Erythroblast (primary cell): ENCODE measurements at regions not wholly inside any gene's neighbourhood (a gene's known extent, or its start where the extent isn't known, plus 50 kb on each side); places are given as distances from the start of the nearest gene placed in this dataset.
"Not testable (repeated sequence)": the region's sequence is repeated elsewhere in the genome, so short reads cannot be mapped to it uniquely, and the experiment has no call there.

Source experiments
- DNase-seq, 2 experiments: peaks; one replicate each; lab custom pipeline; 2025; lab: John Stamatoyannopoulos, UW
- GATA1 ChIP-seq: IDR thresholded peaks from 2 replicates; pipeline ENCODE4 v1.6.1; 2011; ENCODE audit warnings: low read depth, mild to moderate bottlenecking, control low read depth, low read length, moderate library complexity
- POLR2A ChIP-seq: IDR thresholded peaks from 2 replicates; pipeline ENCODE4 v1.6.1; 2011; ENCODE audit warnings: mild to moderate bottlenecking, low read length

DNA sequence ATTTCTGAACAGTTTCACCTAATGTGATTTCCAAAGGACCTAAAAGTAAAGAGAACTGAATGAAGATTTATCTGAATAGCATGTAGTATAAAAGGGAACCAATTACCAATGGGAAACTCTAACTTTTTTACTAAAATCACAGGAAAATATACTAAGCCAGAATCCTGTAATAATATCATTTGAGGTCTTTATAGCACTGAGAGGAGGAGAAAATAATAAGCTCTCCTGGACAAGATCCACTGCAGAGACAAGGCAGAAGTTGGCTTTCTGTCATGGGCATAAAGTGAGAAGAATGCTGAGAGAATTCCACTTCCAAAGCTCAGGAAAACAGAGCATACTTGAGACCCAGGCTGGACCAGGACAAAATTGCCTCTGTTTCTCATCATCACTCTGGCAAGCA lies 1131.4 kb downstream of the SORCS1 start:
- no peak for DNase-seq
- TF ChIP-seq POLR2A (no peak), GATA1 (no peak)

DNA sequence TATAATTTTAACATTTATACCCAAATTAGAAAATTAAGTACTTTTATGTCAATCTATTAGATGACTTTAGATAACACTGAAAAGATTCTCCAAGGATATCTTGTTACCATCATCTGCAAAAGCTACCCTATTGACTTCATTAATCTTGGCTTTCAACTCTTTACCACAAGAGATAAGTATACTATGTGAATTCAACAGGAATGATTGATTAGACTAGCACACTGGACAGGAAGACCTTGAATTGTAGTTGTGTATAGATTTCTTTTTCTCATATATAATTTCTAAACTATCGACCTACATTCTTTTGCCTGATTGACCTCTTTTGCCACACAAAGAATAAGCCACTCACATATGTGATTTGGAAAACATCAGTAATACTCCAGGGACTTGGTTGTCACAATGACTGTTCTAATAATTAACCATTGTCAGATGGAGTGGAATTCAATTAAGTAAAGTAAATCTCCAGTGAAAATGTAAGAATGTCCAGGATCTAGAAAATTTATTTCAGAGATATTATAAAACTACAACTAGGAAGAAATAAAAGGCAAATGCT lies 1132.0 kb downstream of the SORCS1 start:
- no peak for DNase-seq
- TF ChIP-seq POLR2A (no peak), GATA1 (no peak)

DNA sequence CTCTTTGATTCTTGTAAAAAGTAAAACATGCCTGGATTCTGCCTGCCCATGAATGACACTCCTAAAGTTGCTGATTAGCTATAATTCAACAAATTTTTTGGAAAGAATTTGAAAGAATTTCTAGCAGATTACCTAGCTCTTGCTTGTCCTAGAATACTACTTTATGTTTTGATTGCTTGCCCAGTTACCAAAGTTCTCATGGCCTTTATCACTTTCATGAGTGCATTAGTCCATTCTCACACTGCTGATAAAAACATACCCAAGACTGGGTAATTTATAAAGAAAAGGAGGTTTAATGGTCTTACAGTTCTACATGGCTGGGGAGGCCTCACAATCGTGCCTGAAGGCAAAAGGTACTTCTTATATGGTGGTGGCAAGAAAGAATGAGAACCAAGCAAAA lies 1137.3 kb downstream of the SORCS1 start:
- DNase-seq: no peak
- TF ChIP-seq POLR2A: no peak
- TF ChIP-seq GATA1: no peak

DNA sequence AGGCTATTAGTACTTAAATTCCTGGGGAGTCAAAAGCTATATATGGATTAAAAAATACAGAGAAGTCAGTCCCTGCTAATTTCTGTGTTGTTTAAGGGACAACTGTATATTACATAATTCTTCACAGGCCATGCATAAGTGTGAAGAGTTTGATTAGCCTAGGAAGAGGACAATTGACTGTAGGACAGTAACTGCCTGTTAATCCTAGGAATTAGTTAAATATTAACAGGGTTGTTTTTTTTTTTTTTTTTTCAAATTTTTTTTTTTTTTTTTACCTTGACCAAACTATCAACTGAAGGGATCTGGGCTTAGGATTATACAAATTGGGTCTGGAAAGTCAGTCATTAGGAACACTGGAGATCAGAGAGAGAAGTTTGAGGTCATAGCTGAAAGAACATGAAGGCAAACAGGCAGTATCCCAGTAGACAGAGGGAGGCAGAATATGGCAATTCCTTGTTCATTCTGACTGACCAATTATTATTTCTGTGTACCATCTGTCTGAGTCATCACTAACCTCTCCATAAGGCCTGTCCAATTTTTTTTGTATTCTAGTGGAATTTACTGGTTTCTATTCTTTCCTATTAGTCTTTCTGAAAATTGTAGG lies 1139.2 kb downstream of the SORCS1 start:
- TF ChIP-seq GATA1: no peak
- no peak for TF ChIP-seq POLR2A
- no peak for DNase-seq

DNA sequence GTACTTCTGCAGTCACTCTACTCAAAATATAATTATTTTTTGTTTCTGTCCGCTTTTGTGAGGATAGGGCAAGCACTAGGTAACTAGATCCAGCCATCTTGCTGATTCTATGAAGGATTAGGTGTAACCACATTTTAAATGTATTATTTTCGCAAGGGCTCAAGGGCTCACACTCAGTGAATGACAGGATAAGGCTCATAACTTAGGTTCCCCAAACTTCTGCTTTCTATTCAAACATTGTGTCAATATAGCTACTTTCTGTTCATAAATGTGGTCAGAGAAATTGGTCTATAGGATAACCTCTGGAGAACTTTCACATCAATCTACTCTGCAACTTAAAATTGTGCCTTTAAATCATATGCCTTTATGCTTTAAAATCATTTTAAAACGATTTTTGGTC lies 1141.2 kb downstream of the SORCS1 start:
- no peak for DNase-seq
- TF ChIP-seq GATA1: no peak
- TF ChIP-seq POLR2A: no peak

DNA sequence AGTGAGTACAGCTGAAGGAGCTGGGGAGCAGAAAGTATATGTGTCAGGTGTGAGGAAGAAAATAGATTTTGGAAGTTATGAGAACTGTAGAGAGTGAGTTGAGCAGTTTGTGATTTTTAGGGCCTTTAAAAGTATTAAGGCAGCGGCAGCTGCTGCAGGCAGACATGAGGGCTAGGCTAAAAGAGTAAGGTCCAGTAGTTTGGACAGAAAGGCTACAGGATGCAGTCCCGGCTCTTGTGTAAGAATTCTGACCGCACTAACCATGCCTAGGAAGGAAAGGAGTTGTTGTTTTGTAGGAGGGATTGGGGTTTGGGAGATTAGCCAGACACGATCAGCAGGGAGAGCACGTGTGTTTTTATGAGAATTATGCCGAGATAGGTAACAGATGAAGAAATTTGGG lies 1144.9 kb downstream of the SORCS1 start:
- DNase-seq: not testable (repeated sequence)

DNA sequence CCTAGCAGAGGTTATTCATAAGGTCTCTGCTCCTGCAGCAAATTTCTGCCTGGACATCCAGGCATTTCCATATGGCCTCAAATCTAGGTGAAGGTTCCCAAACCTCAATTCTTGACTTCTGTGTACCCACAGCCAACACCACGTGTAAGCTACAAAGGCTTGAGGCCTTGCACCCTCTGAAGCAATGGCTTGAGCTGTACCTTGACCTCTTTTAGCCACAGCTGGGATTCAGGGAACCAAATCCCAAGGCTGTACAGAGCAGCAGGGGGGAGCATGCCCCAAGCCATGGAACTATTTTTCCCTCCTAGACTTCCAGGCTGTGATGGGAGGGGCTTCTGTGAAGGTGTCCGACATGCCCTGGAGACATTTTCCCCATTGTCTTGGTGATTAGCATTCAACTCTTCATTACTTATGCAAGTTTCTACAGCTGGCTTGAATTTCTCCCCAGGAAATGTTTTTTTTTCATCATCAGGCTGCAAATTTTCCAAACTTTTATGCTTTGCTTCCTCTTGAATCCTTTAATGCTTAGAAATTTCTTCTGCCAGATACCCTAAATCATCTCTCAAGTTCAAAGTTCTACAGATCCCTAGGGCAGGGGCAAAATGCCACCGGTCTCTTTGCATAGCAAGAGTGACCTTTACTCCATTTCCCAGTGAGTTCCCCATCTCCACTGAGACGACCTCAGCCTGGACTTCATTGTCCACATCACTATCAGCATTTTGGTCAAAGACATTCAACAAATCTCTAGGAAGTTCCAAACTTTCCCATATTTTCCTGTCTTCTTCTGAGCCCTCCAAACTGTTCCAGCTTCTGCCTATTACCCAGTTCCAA lies 1148.9 kb downstream of the SORCS1 start:
- not testable (repeated sequence) for DNase-seq

DNA sequence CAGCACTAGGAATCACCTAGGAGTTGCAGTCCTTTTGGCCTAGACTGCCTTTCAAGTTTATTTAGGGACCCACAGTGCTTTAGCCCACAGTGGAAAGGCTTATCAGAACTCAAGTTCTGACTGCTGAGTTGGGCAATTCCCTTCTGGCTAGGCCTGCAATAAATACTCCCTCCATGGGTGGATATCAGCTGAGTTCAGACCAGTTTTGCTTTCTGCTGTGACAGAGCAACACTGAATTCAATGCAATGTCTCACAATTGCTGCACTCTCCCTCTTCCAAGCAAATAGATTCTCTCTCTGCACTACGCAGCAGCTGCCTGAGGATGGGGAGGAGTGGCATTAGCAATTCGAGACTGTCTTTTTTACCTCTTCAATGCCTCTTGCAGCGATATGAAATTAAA lies 1153.3 kb downstream of the SORCS1 start:
- TF ChIP-seq GATA1 (no peak), POLR2A (no peak)
- DNase-seq: no peak

DNA sequence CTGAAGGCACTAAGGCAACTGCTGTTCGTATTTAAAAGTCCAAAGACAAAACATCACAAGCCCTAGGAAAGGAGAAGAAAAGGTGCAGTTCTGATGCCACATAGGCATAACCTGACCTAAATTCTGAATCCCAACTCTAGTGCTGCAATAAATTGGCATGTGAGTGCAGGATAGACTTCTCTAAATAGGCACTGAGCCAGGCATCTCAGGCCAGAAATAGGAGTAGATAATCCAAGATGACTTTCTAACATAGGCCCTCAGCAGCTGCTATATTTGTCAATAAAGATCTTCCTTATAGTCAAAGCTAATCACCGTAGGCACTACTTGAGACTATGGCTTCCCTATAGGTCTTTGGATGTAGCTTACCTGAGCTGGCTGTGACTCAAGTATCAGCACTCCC lies 1163.8 kb downstream of the SORCS1 start:
- TF ChIP-seq POLR2A: no peak
- TF ChIP-seq GATA1: no peak
- no peak for DNase-seq

DNA sequence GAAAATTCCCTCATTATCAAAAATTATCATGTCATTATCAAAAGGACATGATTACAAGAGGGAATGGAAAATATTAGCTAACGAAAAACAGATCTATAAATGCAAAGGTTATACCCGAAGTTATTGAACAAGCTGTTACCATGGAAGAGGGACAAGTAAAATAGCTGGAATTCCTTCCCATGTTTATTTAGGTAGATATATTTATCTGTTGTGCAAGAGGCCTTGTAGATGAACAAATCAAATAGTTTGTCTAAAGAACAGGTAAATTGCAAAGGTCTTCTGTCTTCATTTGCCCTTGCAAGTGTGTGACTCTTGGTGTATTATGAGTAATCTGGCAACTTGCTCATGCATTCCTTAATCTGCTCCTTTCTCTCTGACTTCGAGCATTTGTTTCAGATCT lies 1170.9 kb downstream of the SORCS1 start:
- no peak for DNase-seq
- TF ChIP-seq GATA1 (no peak), POLR2A (no peak)

DNA sequence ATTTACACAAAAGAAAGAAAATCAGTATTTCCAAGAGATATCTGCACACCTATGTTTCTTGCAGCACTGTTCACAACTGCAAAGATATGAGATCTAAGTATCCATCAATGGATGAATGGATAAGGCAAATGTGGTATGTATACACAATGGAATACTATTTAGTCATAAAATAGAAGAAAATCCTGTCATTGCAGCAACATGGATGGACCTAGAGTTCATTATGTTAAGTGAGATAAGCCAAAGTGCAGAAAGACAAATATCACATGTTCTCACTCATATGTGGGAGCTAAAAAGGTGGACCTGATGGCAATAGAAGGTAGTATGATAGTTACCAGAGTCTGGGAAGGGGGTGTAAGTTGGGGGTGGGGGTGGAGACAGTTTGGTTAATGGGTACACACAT lies 1171.6 kb downstream of the SORCS1 start:
- TF ChIP-seq POLR2A (no peak), GATA1 (no peak)
- DNase-seq: no peak

DNA sequence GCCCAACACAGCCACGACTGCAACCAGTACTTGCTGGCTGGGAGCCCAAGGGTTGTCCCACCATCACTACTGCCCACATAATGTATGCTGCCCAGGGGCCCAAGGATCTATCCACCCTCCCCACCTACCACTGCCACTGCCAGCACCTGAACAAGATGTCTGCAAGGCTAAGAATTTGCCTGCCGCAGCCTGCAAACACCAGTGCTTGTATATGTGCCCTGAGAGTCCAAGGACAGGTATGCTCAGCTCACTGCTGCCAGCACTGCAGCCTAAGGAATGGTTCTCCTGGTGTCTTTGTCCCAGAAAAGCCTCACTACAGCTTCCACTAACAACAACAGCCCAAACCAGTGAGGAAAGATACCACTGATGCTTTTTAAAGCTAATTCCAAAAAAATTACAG lies 1174.0 kb downstream of the SORCS1 start:
- TF ChIP-seq POLR2A (no peak), GATA1 (no peak)
- no peak for DNase-seq

DNA sequence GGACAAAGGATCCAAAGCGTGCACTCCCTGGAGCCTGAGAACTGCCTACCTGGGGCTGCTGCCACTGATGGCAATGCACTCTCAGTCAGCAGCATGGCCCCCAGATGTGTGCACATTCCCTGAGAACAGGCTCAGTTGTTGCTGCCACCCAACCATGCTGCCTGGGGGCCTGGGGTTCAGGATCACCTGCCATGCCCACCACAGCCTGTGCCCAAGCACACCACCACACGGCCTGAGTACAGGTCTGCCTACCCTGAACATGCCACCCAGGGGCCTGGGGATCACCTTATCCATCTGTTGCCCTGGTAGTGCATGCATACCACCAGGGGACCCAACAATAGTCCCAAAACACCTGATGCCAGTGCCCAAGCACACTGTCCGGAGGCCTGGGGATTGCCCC lies 1174.5 kb downstream of the SORCS1 start:
- no peak for TF ChIP-seq GATA1
- no peak for TF ChIP-seq POLR2A
- no peak for DNase-seq

DNA sequence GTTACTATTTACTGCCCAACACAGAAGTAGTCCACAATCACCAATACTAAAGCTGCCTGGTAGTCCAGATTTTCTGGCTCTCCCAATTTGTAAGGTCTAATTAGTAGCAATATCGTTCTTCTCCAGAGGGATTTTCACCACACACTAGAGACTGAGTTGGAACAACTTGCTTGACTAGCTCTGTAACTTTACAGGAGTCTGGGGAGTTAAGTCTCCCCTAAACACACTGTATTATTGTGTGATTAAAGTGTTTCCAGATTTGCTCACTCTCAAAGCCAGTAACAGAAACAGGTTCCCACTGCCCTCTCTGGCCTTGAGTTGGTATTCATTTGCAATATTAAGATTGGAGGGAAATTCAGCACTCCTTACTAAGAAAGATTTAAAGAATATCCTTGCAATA lies 1175.7 kb downstream of the SORCS1 start:
- no peak for DNase-seq
- no peak for TF ChIP-seq POLR2A
- TF ChIP-seq GATA1: no peak

DNA sequence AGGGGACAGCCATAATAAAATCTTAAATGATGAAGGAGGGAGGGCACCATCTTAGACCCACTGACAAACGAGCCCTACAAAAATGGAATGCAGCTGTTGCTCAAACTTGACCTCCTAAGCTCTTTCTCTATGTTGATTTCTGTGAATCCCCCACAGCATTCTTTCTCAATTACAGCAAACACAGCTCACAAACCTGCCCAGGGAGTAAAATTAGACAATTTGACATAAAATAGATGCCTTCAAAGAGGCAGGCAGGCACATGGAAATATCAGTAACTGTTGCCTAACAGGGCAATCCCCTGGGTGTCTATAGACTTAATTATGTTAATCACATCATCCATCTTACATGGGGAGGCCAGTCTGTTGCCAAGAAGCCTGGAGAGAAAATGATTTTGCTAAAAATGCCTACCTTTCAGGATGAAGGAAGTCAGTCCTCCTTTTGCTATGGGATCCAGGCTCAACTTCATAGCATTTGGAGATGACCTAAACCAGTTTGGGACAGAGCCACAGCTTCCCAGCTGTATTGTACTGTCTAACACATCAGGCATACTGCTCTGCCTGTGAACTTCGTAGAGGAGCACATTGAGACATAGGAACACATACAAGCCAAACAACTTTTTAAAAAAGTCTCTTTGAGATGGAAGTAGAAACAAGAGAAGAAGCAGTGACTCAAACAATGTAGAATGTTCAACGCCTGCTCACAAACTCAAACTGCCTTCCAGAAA lies 1177.4 kb downstream of the SORCS1 start:
- no peak for TF ChIP-seq POLR2A
- TF ChIP-seq GATA1: no peak

More for the DNA sequence above, 1177.4 kb downstream of the SORCS1 start:
- no peak for DNase-seq
